ENCODE measurements at regions not wholly inside any gene's neighbourhood (a gene's known extent, or its start where the extent isn't known, plus 50 kb on each side); places are given as distances from the start of the nearest gene placed in this dataset.

GRCh38 chr3:145190761-145191160, 970.2 kb downstream of the PLOD2 start:
- no peak for DNase-seq (ENCODE audit: low read depth)
- TF ChIP-seq, protein P1, sequence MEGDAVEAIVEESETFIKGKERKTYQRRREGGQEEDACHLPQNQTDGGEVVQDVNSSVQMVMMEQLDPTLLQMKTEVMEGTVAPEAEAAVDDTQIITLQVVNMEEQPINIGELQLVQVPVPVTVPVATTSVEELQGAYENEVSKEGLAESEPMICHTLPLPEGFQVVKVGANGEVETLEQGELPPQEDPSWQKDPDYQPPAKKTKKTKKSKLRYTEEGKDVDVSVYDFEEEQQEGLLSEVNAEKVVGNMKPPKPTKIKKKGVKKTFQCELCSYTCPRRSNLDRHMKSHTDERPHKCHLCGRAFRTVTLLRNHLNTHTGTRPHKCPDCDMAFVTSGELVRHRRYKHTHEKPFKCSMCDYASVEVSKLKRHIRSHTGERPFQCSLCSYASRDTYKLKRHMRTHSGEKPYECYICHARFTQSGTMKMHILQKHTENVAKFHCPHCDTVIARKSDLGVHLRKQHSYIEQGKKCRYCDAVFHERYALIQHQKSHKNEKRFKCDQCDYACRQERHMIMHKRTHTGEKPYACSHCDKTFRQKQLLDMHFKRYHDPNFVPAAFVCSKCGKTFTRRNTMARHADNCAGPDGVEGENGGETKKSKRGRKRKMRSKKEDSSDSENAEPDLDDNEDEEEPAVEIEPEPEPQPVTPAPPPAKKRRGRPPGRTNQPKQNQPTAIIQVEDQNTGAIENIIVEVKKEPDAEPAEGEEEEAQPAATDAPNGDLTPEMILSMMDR (conservative IDR thresholded peaks at IDR 0.05; ENCODE audit: control insufficient read depth, insufficient read depth, low read depth, low read length) = no peak

GRCh38 chr3:145191543-145191942, 969.4 kb downstream of the PLOD2 start:
- DNase-seq (ENCODE audit: low read depth) = no peak
- no peak overlapping the region for H3K4me3 ChIP-seq (ENCODE audit: control insufficient read depth, low read depth, low read length)
- TF ChIP-seq, protein P1 (conservative IDR thresholded peaks at IDR 0.05; ENCODE audit: control insufficient read depth, insufficient read depth, low read depth, low read length) = no peak

More at GRCh38 chr3:145190761-145191160, 970.2 kb downstream of the PLOD2 start:
- no peak overlapping the region for H3K4me3 ChIP-seq (ENCODE audit: control insufficient read depth, low read depth, low read length)

DNA sequence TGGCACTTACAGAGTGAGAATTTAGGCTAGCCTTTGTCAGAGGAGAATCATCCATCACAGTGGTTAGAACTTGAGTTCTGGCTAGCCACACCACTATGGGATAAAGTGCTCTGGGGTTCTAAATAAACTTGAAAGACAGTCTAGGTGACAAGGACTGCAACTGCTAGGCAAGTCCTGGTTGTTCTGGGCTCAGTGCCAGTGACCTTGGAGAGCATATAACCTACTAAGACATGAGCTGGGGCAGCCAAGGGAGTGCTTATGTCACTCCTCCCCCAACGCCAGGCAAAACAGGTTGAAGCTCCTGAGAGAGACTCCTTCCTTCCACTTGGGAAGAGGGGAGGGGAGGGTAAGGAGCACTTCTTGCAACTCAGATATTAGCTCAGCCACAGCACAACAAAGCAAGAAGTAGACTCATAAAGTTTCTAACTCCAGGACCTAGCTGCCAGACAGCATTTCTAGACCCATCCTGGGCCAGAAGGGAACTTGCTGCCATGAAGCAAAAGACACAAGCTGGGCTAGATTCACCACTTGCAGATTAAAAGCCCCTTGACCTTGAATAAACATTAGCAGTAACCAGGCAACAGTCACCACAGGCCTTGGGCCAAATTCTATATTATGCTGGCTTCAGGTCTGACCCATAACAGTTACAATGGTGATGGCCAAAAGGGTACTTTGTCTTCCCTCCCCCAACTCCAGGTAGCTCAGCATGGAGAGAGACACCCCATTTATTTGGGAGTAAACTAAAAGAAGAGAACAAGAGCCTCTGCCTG, 963.7 kb downstream of the PLOD2 start:
- no peak overlapping the region for H3K4me3 ChIP-seq (ENCODE audit: control insufficient read depth, low read depth, low read length)
- no peak for DNase-seq (ENCODE audit: low read depth)
- TF ChIP-seq, protein P1 (conservative IDR thresholded peaks at IDR 0.05; ENCODE audit: control insufficient read depth, insufficient read depth, low read depth, low read length) = no peak

DNA sequence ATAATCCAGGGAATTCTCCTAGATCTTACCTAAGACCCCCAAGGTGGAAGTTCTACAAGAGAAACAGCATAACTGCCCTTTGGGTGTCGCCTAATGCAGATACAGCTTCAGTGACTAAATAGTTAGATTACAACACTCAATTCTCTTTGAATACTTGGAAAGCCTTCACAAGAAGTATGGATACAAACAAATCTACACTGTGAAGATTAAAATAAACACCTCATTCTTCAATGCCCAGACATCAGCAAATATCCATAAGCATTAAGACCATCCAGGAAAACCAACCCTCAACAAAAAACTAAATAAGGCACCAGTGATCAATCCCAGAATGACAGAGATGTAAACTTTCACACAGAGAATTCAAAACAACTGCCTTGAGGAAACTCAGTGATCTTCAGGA, 963.2 kb downstream of the PLOD2 start:
- TF ChIP-seq, protein P1 (conservative IDR thresholded peaks at IDR 0.05; ENCODE audit: control insufficient read depth, insufficient read depth, low read depth, low read length) = no peak
- H3K4me3 ChIP-seq (ENCODE audit: control insufficient read depth, low read depth, low read length) = no peak overlapping the region
- DNase-seq (ENCODE audit: low read depth) = no peak

DNA sequence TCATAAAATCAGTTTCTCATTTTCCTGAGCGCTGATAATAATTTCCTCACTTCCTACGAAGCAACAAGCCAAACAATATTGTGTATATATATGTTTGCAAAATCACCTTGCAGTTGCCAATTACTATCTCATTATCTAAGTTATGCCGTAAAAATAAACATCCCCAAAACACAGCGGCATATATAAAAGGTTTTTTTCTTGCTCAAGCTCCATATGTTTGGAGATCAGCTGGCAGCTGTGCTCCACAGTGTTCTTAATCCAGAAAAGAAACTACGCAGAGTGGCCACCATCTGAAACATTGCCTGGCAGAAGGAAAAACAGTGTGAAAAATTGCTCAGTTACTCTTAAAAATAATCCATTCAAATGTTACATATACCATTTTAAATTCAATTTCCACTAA, 951.4 kb downstream of the PLOD2 start:
- TF ChIP-seq, protein P1 (conservative IDR thresholded peaks at IDR 0.05; ENCODE audit: control insufficient read depth, insufficient read depth, low read depth, low read length) = no peak
- no peak overlapping the region for H3K4me3 ChIP-seq (ENCODE audit: control insufficient read depth, low read depth, low read length)
- no peak for DNase-seq (ENCODE audit: low read depth)

GRCh38 chr3:145219355-145220235, 941.4 kb downstream of the PLOD2 start:
- DNase-seq (ENCODE audit: low read depth) = peak; percentile 9
- H3K4me3 ChIP-seq (ENCODE audit: control insufficient read depth, low read depth, low read length) = no peak overlapping the region
- TF ChIP-seq, protein P1 (conservative IDR thresholded peaks at IDR 0.05; ENCODE audit: control insufficient read depth, insufficient read depth, low read depth, low read length) = no peak
